Heart right ventricle (tissue), 16 donors: ENCODE measurements at regions not wholly inside any gene's neighbourhood (a gene's known extent, or its start where the extent isn't known, plus 50 kb on each side); places are given as distances from the start of the nearest gene placed in this dataset.

Experiments used
- ATAC-seq, 8 donors: fragments of 200-7000 bp; cut with Tn5 transposase; one replicate each; pipeline ENCODE4 v1.9.1; 2020; ENCODE audit warnings: mild to moderate bottlenecking in 8 of 8, moderate library complexity in 8 of 8, moderate number of reproducible peaks in 1 of 8
- DNase-seq, 2 donors: peaks; one replicate each; pipeline ENCODE4 v3.0.0-alpha.2; 2020
- H3K27ac ChIP-seq, 10 donors: fragments of 200-600 bp; sonication (generic) in 2 of 10; one replicate each; pipeline versions ENCODE4 v1.5.0 to v1.8.0; 2020 to 2022; ENCODE audit warnings: mild to moderate bottlenecking in 3 of 10
- H3K27me3 ChIP-seq, 7 donors: fragments of 200-600 bp; one replicate each; pipeline ENCODE4 v1.8.0; 2021 to 2022; ENCODE audit warnings: mild to moderate bottlenecking in 2 of 7
- H3K36me3 ChIP-seq, 9 donors: fragments of 200-600 bp; sonication (generic) in 1 of 9; one replicate each; pipeline versions ENCODE4 v1.5.0 to v1.8.0; 2020 to 2022; ENCODE audit warnings: mild to moderate bottlenecking in 2 of 9
- H3K4me1 ChIP-seq, 9 donors: fragments of 200-600 bp; sonication (generic) in 1 of 9; one replicate each; pipeline versions ENCODE4 v1.5.0 to v1.8.0; 2020 to 2022; ENCODE audit warnings: mild to moderate bottlenecking in 4 of 9
- H3K4me3 ChIP-seq, 10 donors: fragments of 200-600 bp; sonication (generic) in 2 of 10; one replicate each; pipeline versions ENCODE4 v1.5.0 to v1.8.0; 2020 to 2022; ENCODE audit warnings: mild to moderate bottlenecking in 7 of 10, moderate library complexity in 2 of 10
- H3K9me3 ChIP-seq, 11 donors: fragments of 200-600 bp in 10 of 11; sonication (generic) in 2 of 11; one replicate each; pipeline versions ENCODE4 v1.5.0 to v1.8.0; 2013 to 2022; ENCODE audit warnings: mild to moderate bottlenecking in 2 of 11, control low read depth in 1 of 11, moderate library complexity in 1 of 11
- WGBS, 2 donors: extraction: QIAGEN DNeasy Blood & Tissue Kit; methylation state at CpG; one replicate each; pipeline ENCODE4 v1.1.7; 2013; ENCODE audit warnings: inconsistent platforms in 1 of 2; 5-methylcytosine and 5-hydroxymethylcytosine counted together
- intact Hi-C, 10 donors: fragments of 100-400 bp; cut with DNase I; formaldehyde crosslinking; loops; one replicate each; pipeline versions ENCODE4 v1.11.1 to v1.14.2; 2022
- TF ChIP-seq, protein P1 (sequence below), 9 donors: fragments of 200-600 bp; sonication (generic) in 2 of 9; IDR thresholded peaks; one replicate each; pipeline versions ENCODE4 v1.5.0 to v1.8.0; 2021 to 2022; ENCODE audit warnings: antibody characterized with exemption in 9 of 9, mild to moderate bottlenecking in 5 of 9, moderate library complexity in 1 of 9
- donor health status: Arrhythmogenic right ventricular cardiomyopathy.
- donor health status: ischemic (EF 13 %, LVEDD 7.1; RV severe dilation, severe dysfunction).
- donor health status: healthy with polysubstance abuse.
- donor health status: DM: no; HTN: yes; CAD: no.
- donor health status: DM: no; HTN: no; CAD: no.
- donor health status: ischemic (EF 25% LVEDD 6.9; RV normal size, moderate dysfunction).
- donor health status: ischemic (EF 25% LVEDD 5.7; RV mildly dilated, moderate dysfunction).
- donor health status: healthy.
- donor health status: DM: yes; HTN: yes; CAD: no.
- donor health status: Ischemic cardiomyopathy.
- donor health status: ischemic (EF 35%, LVEDD 5.7; RV mildly dilated, moderate dysfunction).
- donor health status: nonischemic (EF 11% LVEDD 7.7; RV severe dilation, severe dysfunction).
- donor health status: DM: yes; HTN: yes; CAD: no.
- donor health status: PGD.
- donor health status: ischemic (EF 29% LVEDD 5.4; RV normal size, mild dysfunction).
- donor health status: nonischemic (EF 23%, LVEDD 6.1; RV moderate dilation, normal function).

DNA sequence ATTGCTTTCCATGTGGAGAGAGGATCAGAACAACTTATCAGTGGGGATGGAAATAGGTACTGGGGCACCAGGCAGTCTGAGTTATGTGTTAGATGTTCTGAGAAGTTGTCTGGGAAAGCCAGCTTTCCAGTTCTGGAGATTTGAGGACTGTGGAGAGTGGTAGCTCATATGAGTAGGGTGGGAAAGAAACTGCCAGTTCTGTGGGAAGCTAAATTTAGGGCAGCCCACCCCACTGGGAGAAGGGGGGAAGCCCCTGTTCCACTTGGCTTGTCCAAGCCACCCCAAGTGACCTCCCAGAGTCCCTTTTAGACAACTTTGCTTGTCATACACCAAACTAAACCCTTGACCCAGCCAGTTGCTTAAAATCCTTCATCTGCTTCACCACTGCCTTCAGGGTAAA, 189.5 kb downstream of the REEP3 start:
- peak overlapping the region in 8 of 10 donors; percentile 76 to 93 (median 84) for H3K27ac ChIP-seq
- intact Hi-C loops: loop anchor here in 9 of 10 donors (5.0 to 10.0 kb wide), 12 partner anchors 38 to 543 kb away; partner anchors contain the start of genes REEP3 (in 4 of the 9) and JMJD1C (in 3 of the 9)
- TF ChIP-seq, protein P1, sequence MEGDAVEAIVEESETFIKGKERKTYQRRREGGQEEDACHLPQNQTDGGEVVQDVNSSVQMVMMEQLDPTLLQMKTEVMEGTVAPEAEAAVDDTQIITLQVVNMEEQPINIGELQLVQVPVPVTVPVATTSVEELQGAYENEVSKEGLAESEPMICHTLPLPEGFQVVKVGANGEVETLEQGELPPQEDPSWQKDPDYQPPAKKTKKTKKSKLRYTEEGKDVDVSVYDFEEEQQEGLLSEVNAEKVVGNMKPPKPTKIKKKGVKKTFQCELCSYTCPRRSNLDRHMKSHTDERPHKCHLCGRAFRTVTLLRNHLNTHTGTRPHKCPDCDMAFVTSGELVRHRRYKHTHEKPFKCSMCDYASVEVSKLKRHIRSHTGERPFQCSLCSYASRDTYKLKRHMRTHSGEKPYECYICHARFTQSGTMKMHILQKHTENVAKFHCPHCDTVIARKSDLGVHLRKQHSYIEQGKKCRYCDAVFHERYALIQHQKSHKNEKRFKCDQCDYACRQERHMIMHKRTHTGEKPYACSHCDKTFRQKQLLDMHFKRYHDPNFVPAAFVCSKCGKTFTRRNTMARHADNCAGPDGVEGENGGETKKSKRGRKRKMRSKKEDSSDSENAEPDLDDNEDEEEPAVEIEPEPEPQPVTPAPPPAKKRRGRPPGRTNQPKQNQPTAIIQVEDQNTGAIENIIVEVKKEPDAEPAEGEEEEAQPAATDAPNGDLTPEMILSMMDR (IDR thresholded peaks at IDR 0.05): no peak
- H3K4me1 ChIP-seq: peaks cover 19 to 74% (median 56%) of the 10 kb centered on the region in 9 donors
- no peaks in the 10 kb centered on the region for H3K9me3 ChIP-seq
- H3K27me3 ChIP-seq: no peaks in the 10 kb centered on the region
- no peak for DNase-seq
- ATAC-seq: no peak
- no peaks in the 10 kb centered on the region for H3K36me3 ChIP-seq
- no peak overlapping the region for H3K4me3 ChIP-seq

- TF ChIP-seq, protein P1 (IDR thresholded peaks at IDR 0.05): no peak
- intact Hi-C loops: loop anchor here in 9 of 10 donors (5.0 to 10.0 kb wide), 12 partner anchors 39 to 544 kb away; partner anchors contain the start of genes REEP3 (in 4 of the 9) and JMJD1C (in 3 of the 9)
- Histone ChIP-seq H3K27ac (peak overlapping the region; percentile 76 to 93 (median 82)), H3K36me3 (no peaks in the 10 kb centered on the region), H3K4me3 (no peak overlapping the region), H3K4me1 (peaks cover 19 to 79% (median 56%) of the 10 kb centered on the region in 9 donors), H3K27me3 (no peaks in the 10 kb centered on the region), H3K9me3 (no peaks in the 10 kb centered on the region)
- 16 to 30% methylated on average over 4 of the region's 4 CpGs for WGBS, 2 donors
- DNase-seq (peak; percentile 43 to 54), ATAC-seq (peak; percentile 34 to 87 (median 64))
These were observed 190.2 kb downstream of the REEP3 start for GRCh38 chr10:63711361-63711760.

DNA sequence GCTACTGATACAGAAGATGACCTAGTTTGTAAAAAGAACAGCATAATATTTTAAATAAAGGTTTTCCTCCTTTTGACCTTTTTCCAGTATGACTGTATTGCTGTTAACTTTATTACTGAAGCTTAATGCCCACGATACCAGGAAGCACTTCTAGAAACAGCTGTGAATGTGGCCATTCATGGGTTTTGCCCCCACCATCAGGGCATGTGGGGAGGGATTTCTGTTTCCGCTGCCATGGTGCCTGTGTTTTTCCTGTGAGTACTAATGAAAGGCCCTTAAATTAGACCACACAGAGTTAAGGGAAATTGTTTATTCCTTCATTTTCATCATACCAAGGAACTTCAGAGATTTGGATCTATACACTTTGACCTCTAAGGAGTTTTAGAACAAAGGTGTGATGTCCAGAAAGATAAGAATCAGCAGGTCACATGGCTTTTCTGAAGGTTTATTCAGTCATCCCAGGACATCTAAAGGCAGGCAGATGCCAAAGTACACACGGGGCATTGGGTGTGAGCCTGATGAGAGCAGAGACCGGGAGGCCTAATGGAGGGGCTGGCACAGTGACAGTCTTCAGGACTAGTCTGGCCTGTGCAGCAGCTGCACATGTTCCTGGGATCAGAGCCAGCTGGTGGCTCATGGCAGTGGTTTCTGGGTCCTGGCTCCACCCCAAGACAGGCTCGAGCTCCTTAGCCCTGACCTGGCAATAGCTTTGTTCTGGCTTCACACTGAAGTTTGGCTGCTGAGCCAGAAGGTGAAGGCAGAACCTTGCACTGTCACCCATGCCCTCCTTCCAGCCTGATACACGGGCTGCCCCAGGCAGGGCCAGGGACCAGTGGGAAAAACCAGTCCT, 190.9 kb downstream of the REEP3 start:
- Histone ChIP-seq H3K27me3 (no peaks in the 10 kb centered on the region), H3K4me3 (no peak overlapping the region), H3K36me3 (no peaks in the 10 kb centered on the region), H3K9me3 (no peaks in the 10 kb centered on the region), H3K27ac (peak overlapping the region; percentile 76 to 93 (median 82)), H3K4me1 (peaks cover 15 to 78% (median 55%) of the 10 kb centered on the region in 9 donors)
- intact Hi-C loops: loop anchor here in 9 of 10 donors (1.0 to 10.0 kb wide), 17 partner anchors 40 to 545 kb away; partner anchors contain the start of genes REEP3 (in 4 of the 9) and JMJD1C (in 3 of the 9)
- TF ChIP-seq, protein P1 (IDR thresholded peaks at IDR 0.05): no peak
- ATAC-seq (peak; percentile 90 to 97 (median 93)), DNase-seq (peak; percentile 90 to 94)
- 10 to 11% methylated on average over 6 of the region's 6 CpGs for WGBS, 2 donors

DNA sequence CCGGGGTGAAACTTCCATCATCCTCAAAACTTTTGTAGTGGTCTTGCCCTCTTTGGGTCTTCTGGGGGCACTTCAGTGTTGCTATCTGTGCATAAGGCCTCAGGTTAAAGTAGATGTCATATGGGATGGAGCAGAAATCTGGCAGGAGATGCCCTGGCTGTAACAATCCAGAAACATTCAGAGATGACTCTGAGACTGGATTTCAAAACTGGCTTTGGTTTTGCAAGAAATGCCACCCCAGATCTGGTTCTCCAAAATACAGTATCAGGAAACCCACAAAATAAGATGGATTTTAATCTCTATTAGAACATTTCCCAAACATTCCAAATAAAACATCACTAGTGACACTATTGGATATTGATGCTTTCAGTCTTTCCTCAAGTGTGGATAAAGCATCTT, 191.5 kb downstream of the REEP3 start:
- ATAC-seq (no peak), DNase-seq (no peak)
- Histone ChIP-seq H3K4me3 (no peak overlapping the region), H3K27ac (peak overlapping the region; percentile 76 to 93 (median 82)), H3K36me3 (no peaks in the 10 kb centered on the region), H3K9me3 (no peaks in the 10 kb centered on the region), H3K27me3 (no peaks in the 10 kb centered on the region), H3K4me1 (peaks cover 14 to 73% (median 48%) of the 10 kb centered on the region in 9 donors)
- TF ChIP-seq, protein P1 (IDR thresholded peaks at IDR 0.05): no peak
- intact Hi-C loops: loop anchor here in 9 of 10 donors (1.0 to 10.0 kb wide), 17 partner anchors 40 to 545 kb away; partner anchors contain the start of genes REEP3 (in 4 of the 9) and JMJD1C (in 3 of the 9)
- 36 to 40% methylated on average over 1 of the region's 1 CpG for WGBS, 2 donors
